GM21447 (cell line): ENCODE measurements at regions not wholly inside any gene's neighbourhood (a gene's known extent, or its start where the extent isn't known, plus 50 kb on each side); places are given as distances from the start of the nearest gene placed in this dataset.
"Not testable (repeated sequence)": the region's sequence is repeated elsewhere in the genome, so short reads cannot be mapped to it uniquely, and the experiment has no call there.

Experiments
- ATAC-seq: cut with Tn5 transposase; IDR thresholded peaks from one replicate; pipeline ENCODE4 v1.9.1; 2021; ENCODE audit not compliant: unreplicated experiment

GRCh38 chr1:188652678-188653077 is 1823.9 kb downstream of the PLA2G4A start:
- no peak for ATAC-seq

DNA sequence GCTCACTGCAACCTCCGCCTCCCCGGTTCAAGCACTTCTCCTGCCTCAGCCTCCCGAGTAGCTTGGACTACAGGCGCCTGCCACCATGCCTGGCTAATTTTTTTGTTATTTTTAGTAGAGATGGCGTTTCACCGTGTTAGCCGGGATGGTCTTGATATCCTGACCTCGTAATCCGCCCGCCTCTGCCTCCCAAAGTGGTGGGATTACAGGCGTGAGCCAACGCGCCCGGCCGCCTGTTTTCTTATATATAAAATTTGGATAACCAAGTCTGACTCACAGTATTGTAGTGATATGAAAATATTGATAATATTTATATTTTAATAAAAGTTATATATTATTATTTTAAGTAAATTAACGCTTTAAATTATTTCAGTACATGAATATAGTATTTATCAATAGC is 1821.7 kb downstream of the BRINP3 start:
- not testable (repeated sequence) for ATAC-seq

GRCh38 chr1:188660572-188660971 is 1817.1 kb downstream of the BRINP3 start:
- no peak for ATAC-seq

- ATAC-seq: no peak
These were observed 1812.2 kb downstream of the BRINP3 start for GRCh38 chr1:188665477-188665876.

GRCh38 chr1:188668083-188668482 is 1809.6 kb downstream of the BRINP3 start:
- ATAC-seq: no peak

DNA sequence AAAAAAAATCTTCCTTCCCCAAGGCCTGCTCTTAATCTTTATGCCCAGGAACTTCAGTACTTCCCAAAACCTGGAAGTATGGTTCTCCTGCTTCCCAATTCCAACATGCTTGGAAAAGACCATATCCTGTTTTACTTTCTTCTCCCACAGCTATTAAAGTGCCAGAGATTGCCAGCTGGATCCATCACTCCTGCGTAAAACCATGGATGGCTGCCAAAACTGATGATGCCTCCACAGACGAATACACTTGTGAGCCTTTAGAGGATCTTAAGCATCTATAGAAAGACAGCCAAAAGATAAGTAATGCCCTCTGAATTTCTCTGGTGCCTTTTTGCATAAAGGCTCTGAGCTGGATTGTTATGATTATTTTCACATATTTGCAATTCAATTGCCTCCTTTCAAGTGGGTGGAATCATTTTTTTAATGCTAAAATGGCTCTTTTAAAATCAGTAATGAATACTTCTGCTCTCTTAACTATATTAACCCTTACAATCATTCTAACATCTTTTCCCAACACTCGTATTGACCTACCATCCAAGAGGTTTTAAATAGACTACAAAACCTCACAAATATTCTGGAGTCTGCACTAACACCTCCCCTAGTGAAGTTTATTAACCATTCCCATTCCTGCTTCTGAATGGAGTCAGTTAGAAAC is 1807.8 kb downstream of the BRINP3 start:
- no peak for ATAC-seq

GRCh38 chr1:188670837-188671236 is 1806.8 kb downstream of the BRINP3 start:
- no peak for ATAC-seq

GRCh38 chr1:188672153-188672552 is 1805.5 kb downstream of the BRINP3 start:
- ATAC-seq: no peak

GRCh38 chr1:188689542-188689941 is 1788.1 kb downstream of the BRINP3 start:
- no peak for ATAC-seq

DNA sequence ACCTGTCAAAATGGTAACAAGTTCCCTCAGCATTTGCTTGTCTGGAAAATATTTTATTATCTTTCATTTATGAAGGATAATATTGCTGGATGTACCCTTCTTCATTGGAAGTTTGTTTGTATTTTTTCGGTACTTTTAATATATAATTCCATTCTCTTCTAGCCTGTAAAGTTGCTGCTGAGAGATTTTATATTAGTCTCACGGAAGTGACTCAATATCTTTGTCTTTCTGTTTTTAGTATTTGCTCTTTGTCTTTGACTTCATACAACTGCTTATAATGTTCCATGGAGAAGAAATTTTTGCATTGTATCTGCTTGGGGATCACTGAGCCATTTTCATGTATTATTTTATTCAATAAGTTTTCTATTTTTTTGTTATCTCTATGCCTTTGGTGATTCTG is 1777.5 kb downstream of the BRINP3 start:
- no peak for ATAC-seq

- no peak for ATAC-seq
These were observed 1770.9 kb downstream of the BRINP3 start for GRCh38 chr1:188706742-188707141.

DNA sequence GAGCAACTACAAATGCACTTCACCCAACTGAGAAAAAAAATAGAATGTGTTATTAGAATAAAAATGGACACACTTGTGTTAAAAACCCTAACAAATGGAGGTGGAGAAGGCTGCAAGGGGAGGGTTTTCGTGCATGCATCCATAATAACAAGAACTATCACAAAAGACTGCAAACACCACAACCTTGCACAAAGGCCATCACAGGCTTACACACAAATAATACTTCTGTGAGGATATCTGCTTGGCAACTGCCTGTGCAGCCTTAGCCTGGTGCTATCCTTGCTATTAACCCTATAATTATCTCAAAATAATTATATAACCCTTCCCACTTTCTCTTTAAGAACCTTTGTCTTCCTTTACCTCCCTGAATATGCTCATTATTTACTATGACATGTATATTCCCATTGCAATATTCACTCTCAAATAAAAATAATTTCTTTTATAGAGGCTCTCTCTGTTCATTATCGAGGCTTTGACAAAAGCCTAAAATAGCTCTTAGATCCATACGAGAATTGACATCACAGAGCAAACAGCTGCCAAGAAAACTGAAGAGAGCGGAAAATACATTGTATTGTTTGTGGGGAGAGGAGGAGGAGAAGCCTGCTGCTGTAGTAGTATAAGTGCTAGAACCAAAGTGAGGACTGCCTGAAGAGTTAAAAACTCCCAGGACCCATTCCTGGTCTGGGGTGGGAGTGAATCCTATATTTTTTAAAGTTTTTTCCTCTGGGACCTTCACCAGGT is 1768.7 kb downstream of the BRINP3 start:
- ATAC-seq: no peak

- no peak for ATAC-seq
These were observed 1762.1 kb downstream of the BRINP3 start for GRCh38 chr1:188715566-188715965.

GRCh38 chr1:188719735-188720134 is 1757.9 kb downstream of the BRINP3 start:
- ATAC-seq: no peak

GRCh38 chr1:188723332-188724020 is 1754.2 kb downstream of the BRINP3 start:
- ATAC-seq: no peak

- ATAC-seq: no peak
These were observed 1748.6 kb downstream of the BRINP3 start for GRCh38 chr1:188729039-188729438.

DNA sequence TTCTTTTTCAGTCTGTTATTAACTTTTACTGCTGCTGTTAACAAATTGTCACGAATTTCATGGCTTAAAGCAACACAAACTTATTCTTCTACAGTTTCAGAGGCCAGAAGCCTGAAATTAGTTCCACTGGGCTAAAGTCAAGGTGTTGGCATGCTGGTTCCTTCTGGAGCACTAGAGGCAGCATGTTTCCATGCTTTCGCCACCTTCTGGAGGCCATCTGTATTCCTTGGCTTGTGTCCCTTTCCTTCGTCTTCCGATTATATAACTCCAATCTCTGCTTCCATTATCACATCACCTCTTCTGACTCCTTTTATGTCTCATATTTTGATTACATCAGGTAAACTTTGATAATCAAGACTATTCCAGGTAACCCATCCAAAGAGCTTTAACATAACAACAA is 1742.1 kb downstream of the BRINP3 start:
- no peak for ATAC-seq

GRCh38 chr1:188749275-188749674 is 1728.4 kb downstream of the BRINP3 start:
- ATAC-seq: not testable (repeated sequence)

- ATAC-seq: not testable (repeated sequence)
These were observed 1725.6 kb downstream of the BRINP3 start for GRCh38 chr1:188752027-188752426.

DNA sequence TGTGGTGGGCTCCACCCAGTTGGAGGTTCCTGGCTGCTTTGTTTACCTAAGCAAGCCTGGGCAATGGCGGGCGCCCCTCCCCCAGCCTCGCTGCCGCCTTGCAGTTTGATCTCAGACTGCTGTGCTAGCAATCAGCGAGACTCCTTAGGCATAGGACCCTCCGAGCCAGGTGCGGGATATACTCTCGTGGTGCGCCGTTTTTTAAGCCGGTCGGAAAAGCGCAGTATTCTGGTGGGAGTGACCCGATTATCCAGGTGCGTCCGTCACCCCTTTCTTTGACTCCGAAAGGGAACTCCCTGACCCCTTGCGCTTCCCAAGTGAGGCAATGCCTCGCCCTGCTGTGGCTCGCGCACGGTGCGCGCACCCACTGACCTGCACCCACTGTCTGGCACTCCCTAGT is 1719.9 kb downstream of the BRINP3 start:
- not testable (repeated sequence) for ATAC-seq

DNA sequence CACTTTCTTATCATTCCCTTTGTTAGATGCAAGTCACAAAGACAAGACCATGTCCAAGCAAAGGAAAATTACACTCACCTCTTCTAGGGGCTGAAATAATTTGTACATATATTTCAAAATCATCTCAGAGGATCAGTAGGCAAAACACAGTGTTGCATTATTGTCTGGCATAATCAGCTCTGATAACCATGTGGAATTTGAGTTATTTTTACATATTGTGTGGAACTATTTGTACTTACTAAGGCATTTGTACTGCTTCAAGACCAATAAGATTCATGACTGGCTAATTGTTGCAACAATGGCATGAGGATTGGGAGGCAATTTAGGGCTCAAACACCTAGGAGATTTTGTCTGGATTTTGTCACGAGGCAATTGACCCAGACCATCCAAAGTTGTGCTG is 1716.4 kb downstream of the BRINP3 start:
- no peak for ATAC-seq

DNA sequence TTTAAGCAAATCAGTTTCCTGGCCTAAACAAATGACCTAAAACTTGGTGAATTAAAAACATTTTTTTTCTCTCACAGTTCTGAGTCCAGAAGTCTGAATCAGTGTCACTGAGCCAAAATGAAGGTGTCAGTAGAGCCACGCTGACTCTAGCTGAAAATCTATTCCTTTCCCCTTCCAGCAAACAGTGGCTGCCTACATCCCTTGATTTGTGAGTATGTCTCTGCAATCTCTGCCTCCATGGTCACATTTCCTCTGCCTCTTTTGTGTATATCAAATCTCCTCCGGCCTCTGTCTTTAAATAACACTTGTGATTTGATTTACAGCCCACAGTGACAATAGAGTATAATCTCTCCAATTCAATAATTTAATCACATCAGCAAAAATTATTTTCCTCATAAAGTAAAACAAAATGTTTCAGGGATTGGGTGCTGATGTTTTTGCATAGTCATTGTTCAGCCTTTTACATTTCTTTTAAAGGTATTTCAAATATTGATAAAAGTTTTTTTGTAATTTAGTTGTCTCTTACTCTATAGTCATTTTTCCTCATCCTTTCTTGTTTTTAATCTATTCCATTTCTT is 1715.4 kb downstream of the BRINP3 start:
- ATAC-seq: no peak
